Stimulated activated naive CD8-positive, alpha-beta T cell treated with anti-CD3 and anti-CD28 coated beads, Interleukin-15, Interleukin-2, amounts not matched to agents 100 U/mL and 50 U/mL, for 24 hours (primary cell): ENCODE measurements at regions not wholly inside any gene's neighbourhood (a gene's known extent, or its start where the extent isn't known, plus 50 kb on each side); places are given as distances from the start of the nearest gene placed in this dataset.
A peak's percentile ranks its signal among the peaks of the same experiment; 100 is the strongest.
"Not testable (repeated sequence)": the region's sequence is repeated elsewhere in the genome, so short reads cannot be mapped to it uniquely, and the experiment has no call there.

Source experiments
- ATAC-seq: fragments of 150-1000 bp; cut with Tn5 transposase; one replicate; pipeline ENCODE4 v1.10.0; 2021
- DNase-seq: peaks from one replicate; pipeline ENCODE4 v3.0.0; 2021

DNA sequence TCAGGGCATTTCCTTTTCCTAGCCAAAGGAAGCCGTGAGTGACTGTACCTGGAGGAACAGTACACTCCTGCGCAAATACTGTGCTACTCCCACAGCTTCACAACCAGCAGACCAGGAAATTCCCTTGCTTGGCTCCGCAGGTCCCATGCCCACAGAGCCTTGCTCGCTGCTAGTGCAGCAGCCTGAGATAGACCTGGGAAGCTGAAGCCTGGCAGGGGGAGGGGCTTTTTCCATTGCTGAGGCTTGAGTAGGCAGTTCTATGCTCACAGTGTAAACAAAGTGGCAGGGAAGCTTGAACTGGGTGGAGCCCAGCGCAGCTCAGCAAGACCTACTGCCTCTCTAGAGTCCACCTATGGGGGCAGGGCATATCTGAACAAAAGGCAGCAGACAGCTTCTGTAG is 291.2 kb downstream of the HGF start:
- no peak for DNase-seq
- ATAC-seq, result no peak

DNA sequence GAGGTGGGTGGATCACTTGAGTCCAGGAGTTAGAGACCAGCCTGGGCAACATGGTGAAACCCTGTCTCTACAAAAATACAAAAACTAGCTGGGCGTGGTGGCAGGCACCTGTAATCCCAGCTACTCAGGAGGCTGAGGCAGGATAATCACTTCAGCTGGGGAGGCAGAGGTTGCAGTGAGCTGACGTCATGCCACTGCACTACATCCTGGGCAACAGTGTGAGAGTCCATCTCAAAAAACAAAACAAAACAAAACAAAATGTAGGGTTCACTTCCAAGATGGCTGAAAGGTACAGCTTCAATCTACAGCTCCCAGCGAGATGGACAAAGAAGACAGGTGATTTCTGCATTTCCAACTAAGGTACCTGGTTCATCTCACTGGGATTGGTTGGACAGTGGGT is 291.6 kb downstream of the HGF start:
- not testable (repeated sequence) for ATAC-seq

GRCh38 chr7:81473236-81473635 is 296.6 kb downstream of the HGF start:
- DNase-seq (no peak), ATAC-seq (no peak)

More for the DNA sequence above, 291.6 kb downstream of the HGF start:
- DNase-seq, result not testable (repeated sequence)

GRCh38 chr7:81470724-81471379 is 299.0 kb downstream of the HGF start:
- no peak for ATAC-seq
- no peak for DNase-seq

- DNase-seq (peak; percentile 46), ATAC-seq (no peak)
These were observed 299.8 kb downstream of the HGF start for GRCh38 chr7:81469869-81470723.

GRCh38 chr7:81469153-81469868 is 300.5 kb downstream of the HGF start:
- no peak for DNase-seq

GRCh38 chr7:81468526-81468925 is 301.3 kb downstream of the HGF start:
- DNase-seq (no peak), ATAC-seq (no peak)

More at GRCh38 chr7:81469153-81469868, 300.5 kb downstream of the HGF start:
- ATAC-seq, result no peak

DNA sequence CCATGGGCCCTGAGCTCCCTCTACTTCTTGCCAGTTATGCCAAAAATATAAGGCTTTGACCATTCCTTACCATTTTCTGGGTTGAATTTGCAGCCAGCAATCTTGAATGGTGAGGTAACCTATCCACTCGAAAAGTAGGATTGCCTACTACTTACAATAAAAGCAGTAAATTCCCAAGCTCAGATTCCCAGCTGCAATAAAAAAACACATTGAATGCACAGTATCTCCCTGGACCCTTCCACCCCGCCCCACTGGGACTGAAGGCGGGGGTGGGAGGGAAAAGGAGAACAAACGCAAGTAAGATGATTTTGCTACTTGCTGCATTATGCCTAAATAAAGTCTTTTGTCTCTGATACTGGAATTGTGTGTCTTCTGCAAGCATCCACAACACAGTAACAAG is 301.9 kb downstream of the HGF start:
- ATAC-seq, result no peak
- no peak for DNase-seq

DNA sequence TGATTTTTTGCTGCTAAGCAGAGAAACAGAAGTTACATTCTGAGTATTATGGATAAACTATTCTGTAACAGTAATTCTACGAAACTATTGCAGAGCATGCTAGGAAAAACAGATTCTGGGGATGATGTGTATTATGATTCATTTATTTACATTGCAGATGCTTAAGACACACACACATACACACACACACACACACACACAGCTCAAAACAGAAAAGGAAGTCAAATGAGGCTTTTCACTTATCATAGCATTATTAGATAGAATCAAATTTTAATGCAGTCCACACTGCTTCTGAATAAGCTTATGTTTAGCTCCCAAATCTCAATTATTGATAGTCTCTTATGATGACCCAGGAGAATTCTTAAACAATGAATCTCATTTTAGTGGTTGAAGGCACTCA is 307.2 kb downstream of the HGF start:
- ATAC-seq (no peak), DNase-seq (no peak)

DNA sequence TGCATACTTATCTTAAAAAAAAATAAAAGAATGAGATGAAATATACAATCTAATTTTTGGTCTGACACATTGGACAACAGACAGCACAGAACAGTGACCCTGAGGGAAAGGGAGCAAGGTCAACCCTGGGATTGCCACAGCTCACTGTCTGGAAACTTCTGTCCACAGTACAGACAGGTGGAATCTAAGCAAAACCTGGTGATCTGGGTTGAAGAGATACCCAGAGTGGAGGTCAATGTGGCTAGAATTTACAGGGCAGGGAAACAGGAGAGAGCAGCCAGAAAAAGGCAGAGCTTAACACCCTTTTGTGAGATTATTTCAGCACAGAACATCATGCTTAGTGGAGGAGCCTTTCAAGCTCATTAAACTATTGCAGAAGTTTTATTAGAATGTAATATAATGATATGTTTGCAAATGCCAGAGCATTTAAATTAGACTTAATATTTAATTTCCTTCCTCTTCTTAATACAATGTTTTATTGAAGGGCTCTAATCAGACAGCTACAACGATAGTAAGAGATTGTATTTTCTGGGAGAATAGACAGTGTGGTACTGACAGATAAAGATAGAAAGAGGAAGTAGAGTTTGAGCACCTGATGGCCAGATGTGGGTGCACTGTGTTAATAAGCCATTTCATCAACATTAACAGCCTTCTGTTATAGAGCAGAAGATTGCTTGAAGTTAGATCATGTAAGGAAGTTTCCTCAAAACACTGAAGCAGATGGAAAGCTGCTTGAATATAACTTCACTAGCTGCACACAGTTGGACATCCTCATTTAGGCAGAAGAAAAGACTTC is 309.4 kb downstream of the HGF start:
- ATAC-seq, result no peak
- no peak for DNase-seq

DNA sequence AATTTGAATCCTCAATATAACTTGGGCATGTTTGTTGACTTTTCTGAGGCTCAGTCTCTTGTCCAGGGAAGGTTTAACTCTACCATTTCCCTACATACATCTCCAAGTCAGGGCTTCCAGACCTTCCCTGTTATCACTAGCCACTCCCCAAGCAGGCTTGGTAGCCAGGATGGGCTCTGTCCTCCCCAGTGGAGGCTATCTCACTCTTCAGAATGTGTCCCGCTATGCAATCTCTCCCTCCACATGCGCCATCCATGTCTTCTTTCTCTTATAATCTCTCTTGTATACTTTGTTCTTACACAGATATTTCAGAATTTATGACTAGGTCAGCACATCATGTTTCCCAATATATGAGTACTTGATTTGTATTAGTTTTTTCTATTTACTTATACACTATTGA is 310.4 kb downstream of the HGF start:
- ATAC-seq (no peak), DNase-seq (no peak)

- DNase-seq, result no peak
- ATAC-seq, result no peak
These were observed 311.9 kb downstream of the HGF start for GRCh38 chr7:81457852-81458522.

GRCh38 chr7:81453770-81454169 is 316.1 kb downstream of the HGF start:
- ATAC-seq, DNase-seq: not testable (repeated sequence)

- ATAC-seq (no peak), DNase-seq (no peak)
These were observed 320.7 kb downstream of the HGF start for GRCh38 chr7:81449105-81449504.

- DNase-seq, result no peak
- no peak for ATAC-seq
These were observed 322.4 kb downstream of the HGF start for GRCh38 chr7:81447351-81447952.

- no peak for ATAC-seq
- no peak for DNase-seq
These were observed 323.6 kb downstream of the HGF start for GRCh38 chr7:81446212-81446611.

DNA sequence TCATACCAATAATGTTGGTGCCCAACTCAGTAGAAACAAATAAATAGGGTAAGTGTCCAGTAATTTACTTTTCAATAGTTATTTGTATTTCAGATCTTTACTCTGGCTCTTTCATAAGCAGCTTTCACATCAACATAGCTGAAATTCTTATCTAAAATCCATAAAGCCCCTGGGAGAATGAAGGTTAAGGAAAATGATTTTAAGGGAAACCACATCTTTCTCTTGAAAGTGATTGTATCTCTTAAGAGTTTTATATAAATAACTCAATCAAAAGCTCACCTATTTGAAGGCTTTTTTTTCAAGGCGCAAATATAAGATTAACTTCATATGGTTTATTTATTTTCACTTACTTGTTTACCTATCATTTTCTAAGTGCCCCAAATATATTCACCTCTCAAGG is 324.4 kb downstream of the HGF start:
- ATAC-seq (no peak), DNase-seq (no peak)

GRCh38 chr7:81441750-81442149 is 328.1 kb downstream of the HGF start:
- no peak for DNase-seq
- ATAC-seq, result no peak

- no peak for DNase-seq
- no peak for ATAC-seq
These were observed 330.3 kb downstream of the HGF start for GRCh38 chr7:81439591-81439990.

DNA sequence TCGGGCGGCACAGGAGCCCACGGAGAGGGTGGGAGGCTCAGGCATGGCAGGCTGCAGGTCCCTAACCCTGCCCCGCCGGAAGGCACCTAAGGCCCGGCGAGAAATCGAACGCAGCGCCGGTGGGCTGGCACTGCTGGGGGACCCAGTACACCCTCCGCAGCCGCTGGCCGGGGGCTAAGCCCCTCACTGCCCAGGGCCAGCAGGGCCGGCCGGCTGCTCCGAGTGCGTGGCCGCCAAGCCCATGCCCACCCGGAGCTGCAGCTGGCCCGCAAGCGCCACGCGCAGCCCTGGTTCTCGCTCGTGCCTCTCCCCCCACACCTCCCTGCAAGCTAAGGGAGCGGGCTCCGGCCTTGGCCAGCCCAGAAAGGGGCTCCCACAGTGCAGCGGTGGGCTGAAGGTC is 332.7 kb downstream of the HGF start:
- DNase-seq, ATAC-seq: not testable (repeated sequence)

GRCh38 chr7:81433692-81434331 is 336.0 kb downstream of the HGF start:
- DNase-seq (no peak), ATAC-seq (no peak)
